H1 (cell line): ENCODE measurements at regions not wholly inside any gene's neighbourhood (a gene's known extent, or its start where the extent isn't known, plus 50 kb on each side); places are given as distances from the start of the nearest gene placed in this dataset.

Experiments used
- CTCF ChIA-PET: fragments of 300-600 bp; sonication (Branson Sonifier 250); formaldehyde crosslinking; loops from one replicate; lab custom pipeline; 2021; ENCODE audit not compliant: partially characterized antibody; lab: Charles Lee
- POLR2A ChIA-PET: fragments of 300-600 bp; sonication (Branson Sonifier 250); formaldehyde crosslinking; loops from one replicate; lab custom pipeline; 2021; ENCODE audit warnings: inconsistent platforms; ENCODE audit not compliant: partially characterized antibody; lab: Charles Lee
- DNase-seq, 2 experiments: peaks; one replicate each; pipeline versions ENCODE4 v3.0.0 to v3.0.0-alpha.2; 2010 to 2022; ENCODE audit warnings: low spot score in 2 of 2, low read depth in 1 of 2, mixed read lengths in 1 of 2
- FAIRE-seq: peaks from 2 replicates; lab custom pipeline; 2011; peaks lifted over from hg19 to GRCh38; lab: Jason Lieb, UNC
- H2AFZ ChIP-seq: 2 replicates; pipeline ENCODE4 v1.8.1; 2012; ENCODE audit warnings: low read length, inconsistent platforms
- H2AK5ac ChIP-seq: 2 replicates; pipeline ENCODE4 v1.6.1; 2013; ENCODE audit warnings: low read depth, low read length
- H2BK120ac ChIP-seq: replicated peaks from 2 replicates; pipeline ENCODE3; 2013; ENCODE audit warnings: low read depth, low read length, inconsistent platforms
- H2BK12ac ChIP-seq: 2 replicates; pipeline ENCODE4 v1.6.1; 2013; ENCODE audit warnings: low read depth, low read length
- H2BK15ac ChIP-seq: 2 replicates; pipeline ENCODE4 v1.6.1; 2013; ENCODE audit warnings: low read length
- H2BK20ac ChIP-seq: 2 replicates; pipeline ENCODE4 v1.6.1; 2013; ENCODE audit warnings: low read length
- H2BK5ac ChIP-seq: 2 replicates; pipeline ENCODE4 v1.6.1; 2013; ENCODE audit warnings: low read depth, low read length
- H3K14ac ChIP-seq: 2 replicates; pipeline ENCODE4 v1.6.1; 2013; ENCODE audit warnings: inconsistent platforms; ENCODE audit not compliant: insufficient read length
- H3K18ac ChIP-seq: 2 replicates; pipeline ENCODE4 v1.6.1; 2013; ENCODE audit warnings: low read length; ENCODE audit errors: extremely low read depth
- H3K23ac ChIP-seq: 2 replicates; pipeline ENCODE4 v1.6.1; 2013; ENCODE audit warnings: inconsistent platforms; ENCODE audit not compliant: insufficient read length
- H3K23me2 ChIP-seq: 2 replicates; pipeline ENCODE4 v1.6.1; 2013; ENCODE audit warnings: low read depth, low read length
- H3K27ac ChIP-seq: 2 replicates; pipeline ENCODE4 v1.6.1; 2011; ENCODE audit warnings: low read depth, low read length, inconsistent platforms
- H3K27me3 ChIP-seq, 4 experiments: replicated peaks in 1 of 4; 1 replicate in 1 of 4; 2 replicates in 3 of 4; pipeline versions ENCODE4 v1.6.1 to v1.8.1; 2011 to 2013; ENCODE audit warnings: low read length in 3 of 4, mild to moderate bottlenecking in 3 of 4, inconsistent platforms in 2 of 4, mixed read lengths in 2 of 4, moderate library complexity in 1 of 4; ENCODE audit not compliant: control insufficient read depth in 3 of 4, insufficient read depth in 3 of 4; ENCODE audit errors: extremely low read depth in 1 of 4
- H3K36me3 ChIP-seq, 4 experiments: 2 replicates each; pipeline versions ENCODE4 v1.6.1 to v1.8.1; 2011 to 2013; ENCODE audit warnings: mild to moderate bottlenecking in 4 of 4, low read length in 3 of 4, moderate library complexity in 2 of 4, control low read depth in 1 of 4, inconsistent platforms in 1 of 4; ENCODE audit not compliant: insufficient read depth in 4 of 4, control insufficient read depth in 2 of 4
- H3K4ac ChIP-seq: replicated peaks from 2 replicates; pipeline ENCODE3; 2013; ENCODE audit warnings: low read length, low read depth, mixed read lengths, inconsistent platforms; ENCODE audit not compliant: insufficient read length
- H3K4me1 ChIP-seq, 4 experiments: replicated peaks in 1 of 4; 1 replicate in 1 of 4; 2 replicates in 3 of 4; pipeline versions ENCODE4 v1.6.1 to v1.8.1; 2011 to 2013; ENCODE audit warnings: low read length in 3 of 4, inconsistent platforms in 2 of 4, mixed read lengths in 1 of 4; ENCODE audit not compliant: insufficient read depth in 4 of 4, control insufficient read depth in 3 of 4
- H3K4me2 ChIP-seq, 2 experiments: 2 replicates each; pipeline versions ENCODE4 v1.6.1 to v1.8.1; 2011 to 2013; ENCODE audit warnings: low read depth in 2 of 2, low read length in 2 of 2, control low read depth in 1 of 2, inconsistent platforms in 1 of 2, mild to moderate bottlenecking in 1 of 2; ENCODE audit not compliant: insufficient read depth in 1 of 2
- H3K4me3 ChIP-seq, 4 experiments: fragments of 200-600, 300-600 bp in 1 of 4; sonication (generic), shearing (Covaris generic), sonication (Bioruptor Twin) in 1 of 4; 2 replicates each; pipeline versions ENCODE4 v1.5.1 to v1.8.1; 2011 to 2016; ENCODE audit warnings: low read length in 4 of 4, low read depth in 3 of 4, control low read depth in 2 of 4, inconsistent platforms in 2 of 4, mild to moderate bottlenecking in 2 of 4, mixed read lengths in 1 of 4, moderate library complexity in 1 of 4; ENCODE audit not compliant: insufficient read depth in 2 of 4; ENCODE audit errors: extremely low read depth in 1 of 4
- H3K56ac ChIP-seq: replicated peaks from 2 replicates; pipeline ENCODE3; 2013; ENCODE audit warnings: low read depth, mild to moderate bottlenecking, mixed read lengths, low read length, inconsistent platforms; ENCODE audit not compliant: insufficient read length
- H3K79me1 ChIP-seq: 2 replicates; pipeline ENCODE4 v1.6.1; 2013; ENCODE audit warnings: low read depth, low read length, control low read depth
- H3K79me2 ChIP-seq, 2 experiments: 2 replicates each; pipeline versions ENCODE4 v1.6.1 to v1.8.1; 2012 to 2013; ENCODE audit warnings: low read length in 2 of 2, mild to moderate bottlenecking in 2 of 2, inconsistent platforms in 1 of 2; ENCODE audit not compliant: insufficient read depth in 2 of 2, control insufficient read depth in 1 of 2
- H3K9ac ChIP-seq, 4 experiments: replicated peaks in 1 of 4; 1 replicate in 1 of 4; 2 replicates in 3 of 4; pipeline versions ENCODE4 v1.6.1 to v1.8.1; 2011 to 2013; ENCODE audit warnings: low read depth in 3 of 4, low read length in 3 of 4, control low read depth in 2 of 4, mild to moderate bottlenecking in 2 of 4, moderate library complexity in 2 of 4, inconsistent platforms in 1 of 4; ENCODE audit errors: extremely low read depth in 1 of 4
- H3K9me3 ChIP-seq, 2 experiments: 2 replicates each; pipeline versions ENCODE4 v1.6.1 to v1.8.1; 2012 to 2013; ENCODE audit warnings: mild to moderate bottlenecking in 2 of 2, moderate library complexity in 2 of 2, control low read depth in 1 of 2, inconsistent platforms in 1 of 2, low read depth in 1 of 2, low read length in 1 of 2, mixed read lengths in 1 of 2; ENCODE audit not compliant: insufficient read depth in 2 of 2
- H4K20me1 ChIP-seq, 2 experiments: replicated peaks in 1 of 2; 2 replicates each; pipeline versions ENCODE3 to v1.8.1; 2011 to 2013; ENCODE audit warnings: inconsistent platforms in 2 of 2, low read length in 2 of 2, mild to moderate bottlenecking in 1 of 2; ENCODE audit not compliant: insufficient read depth in 2 of 2, control insufficient read depth in 1 of 2
- H4K5ac ChIP-seq: 2 replicates; pipeline ENCODE4 v1.6.1; 2013; ENCODE audit warnings: low read length, low read depth, mixed read lengths, inconsistent platforms; ENCODE audit not compliant: insufficient read length
- H4K8ac ChIP-seq: 2 replicates; pipeline ENCODE4 v1.8.0; 2013; ENCODE audit warnings: mild to moderate bottlenecking, moderate library complexity, low read length, inconsistent platforms; ENCODE audit not compliant: insufficient read depth; ENCODE audit errors: extremely low read depth
- H4K91ac ChIP-seq: replicated peaks from 2 replicates; pipeline ENCODE3; 2013; ENCODE audit warnings: low read length, mixed read lengths, inconsistent platforms; ENCODE audit not compliant: insufficient read length
- BRCA1 ChIP-seq: IDR thresholded peaks from 2 replicates; pipeline ENCODE4 v1.6.1; 2012; ENCODE audit warnings: low read depth, low read length, improper control_type of control experiment
- CTBP2 ChIP-seq: IDR thresholded peaks from 2 replicates; pipeline ENCODE4 v1.7.0; 2011; ENCODE audit warnings: borderline replicate concordance, mild to moderate bottlenecking, moderate library complexity, mixed read lengths, low read length; ENCODE audit not compliant: insufficient read depth, insufficient read length
- CTCF ChIP-seq, 3 experiments: IDR thresholded peaks; 1 replicate in 2 of 3; 2 replicates in 1 of 3; pipeline versions ENCODE4 v1.5.1 to v1.6.1; 2011; ENCODE audit warnings: low read length in 3 of 3, mild to moderate bottlenecking in 3 of 3, inconsistent platforms in 2 of 3, low read depth in 1 of 3, moderate library complexity in 1 of 3; ENCODE audit not compliant: insufficient read depth in 1 of 3; ENCODE audit errors: control extremely low read depth in 1 of 3
- GABPA ChIP-seq: IDR thresholded peaks from 2 replicates; pipeline ENCODE4 v1.6.1; 2011; ENCODE audit warnings: mild to moderate bottlenecking, low read length, moderate library complexity, borderline replicate concordance; ENCODE audit not compliant: insufficient read depth
- JUN ChIP-seq: IDR thresholded peaks from 2 replicates; pipeline ENCODE4 v1.6.1; 2011; ENCODE audit warnings: low read depth, mild to moderate bottlenecking, improper control_type of control experiment, low read length
- PHF8 ChIP-seq: fragments of 200-600 bp; sonication (generic); conservative IDR thresholded peaks from 2 replicates; pipeline ENCODE4 v1.7.1; 2012; ENCODE audit warnings: low read depth, mild to moderate bottlenecking, inconsistent platforms, low read length, moderate library complexity
- POLR2A ChIP-seq, 2 experiments: IDR thresholded peaks; 1 replicate in 1 of 2; 2 replicates in 1 of 2; pipeline ENCODE4 v1.6.1; 2011; ENCODE audit warnings: low read depth in 2 of 2, low read length in 2 of 2, mild to moderate bottlenecking in 2 of 2; ENCODE audit errors: control extremely low read depth in 1 of 2
- RNF2 ChIP-seq: fragments of 200-900, 300-1000 bp; sonication (generic); IDR thresholded peaks from 2 replicates; pipeline ENCODE4 v1.7.1; 2016; ENCODE audit warnings: borderline replicate concordance, low read depth, mild to moderate bottlenecking, antibody characterized with exemption, low read length; ENCODE audit not compliant: poor library complexity, severe bottlenecking; ENCODE audit errors: missing control alignments
- RXRA ChIP-seq: IDR thresholded peaks from 2 replicates; pipeline ENCODE4 v1.6.1; 2011; ENCODE audit warnings: low read depth, mild to moderate bottlenecking, low read length, moderate library complexity; ENCODE audit not compliant: insufficient read depth
- SRF ChIP-seq: IDR thresholded peaks from 2 replicates; pipeline ENCODE4 v1.6.1; 2011; ENCODE audit warnings: mild to moderate bottlenecking, low read depth, low read length, moderate library complexity
- TCF12 ChIP-seq: IDR thresholded peaks from 2 replicates; pipeline ENCODE4 v1.6.1; 2011; ENCODE audit warnings: low read depth, mild to moderate bottlenecking, low read length
- TEAD4 ChIP-seq: IDR thresholded peaks from 2 replicates; pipeline ENCODE4 v1.6.1; 2012; ENCODE audit warnings: low read depth, low read length, inconsistent platforms, mixed read lengths
- WGBS, 2 experiments: shearing (Covaris generic) in 1 of 2; methylation state at CpG; one replicate each; pipeline versions ENCODE4 v1.1.6 to v1.1.7; 2013 to 2015; ENCODE audit warnings: low lambda C conversion rate in 2 of 2, mixed read lengths in 2 of 2, inconsistent platforms in 1 of 2, low coverage in 1 of 2, missing lambda C conversion rate in 1 of 2; ENCODE audit not compliant: insufficient replicate concordance in 2 of 2, insufficient coverage in 1 of 2, insufficient read length in 1 of 2; ENCODE audit errors: extremely low coverage in 1 of 2, missing lambda C conversion rate in 1 of 2; 5-methylcytosine and 5-hydroxymethylcytosine counted together

GRCh38 chr2:52070665-52071064, 1038.7 kb upstream of the NRXN1 start:
- ChIA-PET POLR2A (no interaction called here), CTCF (no interaction called here)
- H3K4me2 ChIP-seq, result no peak overlapping the region
- no peak overlapping the region for H2BK20ac ChIP-seq
- no peaks in the 10 kb centered on the region for H4K20me1 ChIP-seq
- H3K14ac ChIP-seq, result no peak overlapping the region
- no peak overlapping the region for H2BK120ac ChIP-seq
- H2BK15ac ChIP-seq, result no peak overlapping the region
- no peaks in the 10 kb centered on the region for H3K4me1 ChIP-seq
- H3K18ac ChIP-seq, result no peak overlapping the region
- no peak overlapping the region for H2BK5ac ChIP-seq
- H4K8ac ChIP-seq, result no peak overlapping the region
- H2BK12ac ChIP-seq, result no peak overlapping the region
- no peak overlapping the region for H4K91ac ChIP-seq
- no peaks in the 10 kb centered on the region for H3K79me2 ChIP-seq
- no peaks in the 10 kb centered on the region for H3K36me3 ChIP-seq
- no peak overlapping the region for H4K5ac ChIP-seq
- no peak overlapping the region for H3K56ac ChIP-seq
- no peak overlapping the region for H3K9ac ChIP-seq
- no peak overlapping the region for H3K23ac ChIP-seq
- no peaks in the 10 kb centered on the region for H3K23me2 ChIP-seq
- no peak overlapping the region for H2AK5ac ChIP-seq
- no peak overlapping the region for H2AFZ ChIP-seq
- DNase-seq (no peak), FAIRE-seq (no peak)
- H3K27me3 ChIP-seq, result no peaks in the 10 kb centered on the region
- H3K27ac ChIP-seq, result no peak overlapping the region
- H3K4ac ChIP-seq, result no peak overlapping the region
- 89% methylated on average over 1 of the region's 1 CpG; no CpG with 5 or more reads in 1 of the 2 experiments for WGBS, 2 experiments
- H3K79me1 ChIP-seq, result no peaks in the 10 kb centered on the region
- H3K9me3 ChIP-seq, result no peaks in the 10 kb centered on the region
- H3K4me3 ChIP-seq, result no peak overlapping the region
- TF ChIP-seq BRCA1 (no peak), TEAD4 (no peak), RXRA (no peak), CTCF (IDR thresholded peaks at IDR 0.05; ENCODE audit: control extremely low read depth in 1 of 3, insufficient read depth in 1 of 3, low read depth in 1 of 3, low read length in 3 of 3) (no peak), CTBP2 (no peak), PHF8 (no peak), JUN (no peak), POLR2A (IDR thresholded peaks at IDR 0.05; ENCODE audit: control extremely low read depth in 1 of 2, low read depth in 2 of 2, low read length in 2 of 2) (no peak), TCF12 (no peak), RNF2 (no peak), SRF (no peak), GABPA (no peak)
